GM12864 (cell line): ENCODE measurements at regions not wholly inside any gene's neighbourhood (a gene's known extent, or its start where the extent isn't known, plus 50 kb on each side); places are given as distances from the start of the nearest gene placed in this dataset.

Source experiments
- DNase-seq: peaks from one replicate; pipeline ENCODE4 v3.0.0-alpha.2; 2011; ENCODE audit warnings: low read depth
- H3K4me3 ChIP-seq: 2 replicates; pipeline ENCODE4 v1.5.1; 2011; ENCODE audit warnings: mild to moderate bottlenecking, low read depth, low read length, control low read depth
- CTCF ChIP-seq: IDR thresholded peaks from 2 replicates; pipeline ENCODE4 v1.5.1; 2011; ENCODE audit warnings: low read depth, mild to moderate bottlenecking, moderate library complexity, low read length, control low read depth, inconsistent platforms; ENCODE audit errors: missing control alignments

GRCh38 chr11:115884800-115885534 lies 380.8 kb upstream of the CADM1 start:
- DNase-seq = no peak
- no peak overlapping the region for H3K4me3 ChIP-seq
- TF ChIP-seq CTCF = no peak

- TF ChIP-seq CTCF = no peak
- H3K4me3 ChIP-seq = no peak overlapping the region
- peak; percentile 60 for DNase-seq
Measured at GRCh38 chr11:115874843-115875242, 370.6 kb upstream of the CADM1 start.

GRCh38 chr11:115873813-115874212 lies 369.6 kb upstream of the CADM1 start:
- TF ChIP-seq CTCF = no peak
- peak; percentile 47 for DNase-seq
- H3K4me3 ChIP-seq = no peak overlapping the region

GRCh38 chr11:115872416-115872815 lies 368.2 kb upstream of the CADM1 start:
- TF ChIP-seq CTCF = no peak
- no peak overlapping the region for H3K4me3 ChIP-seq
- no peak for DNase-seq

GRCh38 chr11:115871161-115871760 lies 367.0 kb upstream of the CADM1 start:
- no peak for TF ChIP-seq CTCF
- DNase-seq = no peak
- no peak overlapping the region for H3K4me3 ChIP-seq

GRCh38 chr11:115869780-115870431 lies 365.7 kb upstream of the CADM1 start:
- DNase-seq = peak; percentile 53
- no peak overlapping the region for H3K4me3 ChIP-seq
- peak; percentile 88 for TF ChIP-seq CTCF

GRCh38 chr11:115869131-115869530 lies 364.9 kb upstream of the CADM1 start:
- no peak for DNase-seq
- TF ChIP-seq CTCF = no peak
- no peak overlapping the region for H3K4me3 ChIP-seq
